H4 (cell line): ENCODE measurements at regions not wholly inside any gene's neighbourhood (a gene's known extent, or its start where the extent isn't known, plus 50 kb on each side); places are given as distances from the start of the nearest gene placed in this dataset.

Experiments
- DNase-seq: peaks from one replicate; pipeline ENCODE4 v3.0.0-alpha.2; 2015; ENCODE audit warnings: low spot score

GRCh38 chr14:94995551-94995950 lies 161.8 kb downstream of the DICER1 start:
- DNase-seq, result no peak

DNA sequence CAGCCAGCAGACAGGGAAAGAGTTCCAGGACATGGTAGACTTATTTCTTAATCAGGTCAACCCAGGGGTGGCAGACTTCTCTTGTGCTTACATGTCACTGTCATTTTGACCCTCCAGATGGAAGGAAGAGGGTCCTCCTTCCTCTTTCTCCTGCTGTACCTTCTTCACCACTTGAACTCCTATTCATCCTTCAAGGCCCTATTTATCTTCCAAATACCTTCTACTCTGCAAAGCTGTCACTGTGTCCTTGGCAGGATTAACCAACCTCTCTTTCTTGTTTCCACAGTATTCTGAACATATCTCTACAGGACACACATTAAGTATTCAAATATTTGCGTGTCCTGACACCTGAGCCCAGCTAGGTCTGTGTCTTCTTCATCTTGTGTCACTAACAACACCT lies 163.1 kb downstream of the DICER1 start:
- DNase-seq, result no peak

- DNase-seq, result peak; percentile 20
Observed at GRCh38 chr14:94992046-94992445, 165.3 kb downstream of the DICER1 start.

- no peak for DNase-seq
Observed at GRCh38 chr14:94989946-94990345, 167.4 kb downstream of the DICER1 start.

GRCh38 chr14:94989417-94989816 lies 167.9 kb downstream of the DICER1 start:
- no peak for DNase-seq

DNA sequence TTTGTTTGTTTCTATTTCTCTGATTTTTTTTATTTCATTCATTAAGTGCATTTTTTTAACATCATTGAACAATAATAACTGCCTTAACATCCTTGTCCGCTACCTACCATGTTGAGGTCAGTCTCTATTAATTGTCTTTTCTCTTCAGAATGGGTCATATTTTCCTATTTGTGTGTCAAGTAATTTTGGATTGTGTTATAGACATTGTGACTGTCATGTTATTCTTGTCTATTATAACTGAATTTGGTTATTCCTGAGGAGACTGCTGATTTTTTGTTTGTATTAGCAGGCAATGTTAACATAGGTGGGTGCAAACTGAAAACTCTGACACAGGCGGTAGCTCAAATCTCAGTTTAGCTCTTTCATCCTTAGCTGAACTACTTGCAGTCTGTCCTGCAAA lies 169.9 kb downstream of the DICER1 start:
- DNase-seq, result no peak

DNA sequence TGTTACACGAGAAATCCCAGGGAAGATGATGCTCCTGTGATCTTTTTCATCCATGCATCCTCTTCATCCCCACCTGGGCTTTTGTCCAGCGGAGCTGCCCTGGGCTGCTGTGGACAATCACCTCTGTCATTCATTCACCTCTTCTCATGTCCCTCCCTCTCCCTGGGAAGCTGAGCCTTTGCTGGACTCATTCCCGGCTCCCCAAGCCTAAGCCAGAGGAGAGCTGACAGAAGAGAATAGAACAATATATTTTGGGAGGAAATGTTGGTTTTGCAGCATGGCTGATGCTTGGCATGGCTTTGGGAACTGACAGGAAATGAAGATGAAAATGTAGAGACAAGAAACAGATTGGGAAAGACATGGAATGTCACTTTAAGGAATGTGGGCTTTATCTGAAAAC lies 177.4 kb downstream of the DICER1 start:
- no peak for DNase-seq

DNA sequence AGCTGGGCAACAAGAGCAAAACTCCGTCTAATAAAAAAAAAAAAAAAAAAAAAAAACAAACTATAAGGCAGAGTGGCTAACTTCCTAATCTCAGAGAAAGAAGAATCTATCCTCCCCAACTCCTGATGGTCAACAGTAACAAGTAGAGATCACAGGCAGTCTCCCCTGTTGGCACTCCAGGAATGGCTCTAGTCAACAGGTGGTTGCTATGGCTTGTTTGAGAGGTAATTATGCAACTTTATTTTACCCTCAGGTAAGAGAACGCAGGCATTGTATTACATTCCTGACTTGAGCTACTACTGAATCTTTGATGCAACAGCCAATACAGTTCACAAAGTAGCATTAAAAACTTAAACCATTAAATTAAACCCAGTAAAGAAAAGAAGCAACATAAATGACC lies 180.3 kb downstream of the DICER1 start:
- DNase-seq, result no peak

- DNase-seq, result no peak
Observed at GRCh38 chr14:94975366-94975765, 182.0 kb downstream of the DICER1 start.

GRCh38 chr14:94974893-94975292 lies 182.4 kb downstream of the DICER1 start:
- DNase-seq, result no peak

DNA sequence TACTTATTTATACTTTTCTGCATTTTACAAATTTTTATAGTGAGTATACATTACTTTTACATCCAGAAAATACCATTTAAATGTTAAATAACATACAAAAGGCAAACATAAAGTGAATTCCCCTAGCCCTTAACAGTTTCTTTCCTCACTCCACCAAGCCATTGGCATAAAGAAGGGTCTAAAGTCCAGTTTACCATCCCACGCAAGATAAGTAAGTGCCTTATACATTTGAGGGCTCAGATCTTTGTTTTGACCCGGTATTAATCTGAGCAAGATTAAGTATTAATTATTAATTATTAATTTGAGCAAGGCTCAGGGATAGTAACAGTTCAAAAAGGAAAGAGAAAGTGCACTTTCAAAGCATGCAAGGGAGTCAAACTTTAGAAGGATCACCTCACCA lies 182.9 kb downstream of the DICER1 start:
- no peak for DNase-seq

- no peak for DNase-seq
Observed at GRCh38 chr14:94971750-94972149, 185.6 kb downstream of the DICER1 start.

DNA sequence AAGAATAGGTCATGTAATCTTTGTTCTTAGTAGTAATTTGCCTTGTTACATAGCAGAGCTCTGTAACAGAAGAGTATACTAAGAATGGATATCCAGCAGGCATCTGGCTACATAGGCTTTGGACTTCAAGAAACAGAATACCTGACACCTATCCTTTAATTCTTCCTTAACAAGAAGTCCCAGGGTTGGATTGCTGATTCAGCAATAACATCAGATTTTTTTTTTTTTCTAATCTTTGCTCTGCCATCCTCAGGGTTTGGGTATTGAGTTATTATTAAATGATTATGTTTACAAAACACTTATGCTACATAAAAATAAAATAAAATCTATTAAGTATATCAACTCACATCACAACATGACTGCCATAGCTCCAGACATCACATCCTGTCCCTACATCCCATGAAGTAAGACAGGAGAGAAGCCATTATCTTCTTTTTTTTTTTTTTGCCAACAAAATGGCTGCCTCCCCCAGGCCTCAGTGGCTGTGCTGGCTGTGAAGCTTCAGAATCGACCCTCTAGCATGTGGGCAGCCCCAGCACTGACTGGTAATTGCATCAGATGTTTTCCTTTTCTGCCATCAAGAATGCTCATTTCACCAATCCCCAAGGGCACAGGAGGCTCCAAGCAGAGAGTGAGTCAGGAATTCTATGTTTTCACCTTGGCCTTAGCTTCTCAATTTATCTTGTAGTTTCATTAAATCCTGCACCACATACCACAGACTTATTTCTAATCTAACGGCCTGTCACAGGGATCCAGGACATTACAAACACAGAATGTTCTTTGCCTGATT lies 186.2 kb downstream of the DICER1 start:
- peak; percentile 14 for DNase-seq

GRCh38 chr14:94969766-94970165 lies 187.6 kb downstream of the DICER1 start:
- no peak for DNase-seq

GRCh38 chr14:94966868-94967267 lies 190.5 kb downstream of the DICER1 start:
- no peak for DNase-seq

GRCh38 chr14:94966344-94966743 lies 191.0 kb downstream of the DICER1 start:
- DNase-seq, result no peak

DNA sequence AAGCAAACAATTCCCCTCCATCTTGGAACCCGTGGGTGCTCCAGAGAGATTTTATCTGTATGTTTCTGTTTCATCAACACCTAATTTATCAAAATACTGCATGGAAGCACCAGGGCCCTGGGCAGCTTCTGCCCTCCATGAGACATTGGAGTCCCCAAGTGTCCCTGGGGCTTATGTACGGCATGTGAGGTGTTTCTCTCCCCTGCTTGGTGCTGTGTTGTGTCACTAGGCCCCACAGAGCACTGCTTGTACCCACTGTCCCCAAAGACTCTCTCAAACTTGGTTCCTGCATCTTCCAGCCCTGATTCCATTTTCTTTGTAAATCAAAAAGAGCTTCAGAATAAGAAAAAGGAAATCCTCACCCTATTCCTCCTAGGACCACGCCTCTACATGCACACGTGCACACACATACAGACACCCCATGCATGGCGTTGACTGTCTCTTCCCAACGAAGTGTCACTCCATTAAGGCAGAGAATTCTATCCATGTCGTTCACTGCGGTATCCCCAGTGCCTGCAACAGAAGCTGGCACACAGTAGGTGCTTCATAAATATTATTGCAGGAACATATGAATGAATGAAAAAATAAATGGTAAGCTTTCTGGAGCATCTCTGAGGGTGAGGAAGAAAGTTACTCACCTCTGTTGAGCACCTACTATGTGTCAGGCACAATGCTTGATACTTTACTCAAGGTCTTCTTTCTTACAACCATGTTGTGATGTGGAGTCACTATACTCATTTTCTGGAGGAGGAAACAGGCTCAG lies 191.6 kb downstream of the DICER1 start:
- no peak for DNase-seq

- DNase-seq, result no peak
Observed at GRCh38 chr14:94964931-94965330, 192.4 kb downstream of the DICER1 start.

DNA sequence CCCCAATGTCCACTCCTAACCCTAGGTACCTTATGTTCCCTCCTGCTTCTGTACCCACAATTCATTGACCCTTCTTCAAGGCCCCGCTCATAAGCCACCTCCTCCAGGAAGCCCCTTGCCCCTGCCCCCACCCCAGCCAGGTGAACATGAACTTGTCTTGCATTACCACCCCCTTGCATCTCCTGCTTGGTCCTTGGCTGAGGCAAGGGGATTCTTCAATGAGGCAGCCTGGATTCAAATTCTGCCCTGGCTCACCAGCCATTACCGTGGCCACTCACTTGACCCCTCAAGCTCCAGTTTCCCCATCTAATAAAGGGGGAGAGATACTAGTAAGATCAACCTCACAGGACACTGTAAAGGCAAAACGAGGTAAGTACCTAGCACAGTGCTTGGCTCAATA lies 193.1 kb downstream of the DICER1 start:
- no peak for DNase-seq

DNA sequence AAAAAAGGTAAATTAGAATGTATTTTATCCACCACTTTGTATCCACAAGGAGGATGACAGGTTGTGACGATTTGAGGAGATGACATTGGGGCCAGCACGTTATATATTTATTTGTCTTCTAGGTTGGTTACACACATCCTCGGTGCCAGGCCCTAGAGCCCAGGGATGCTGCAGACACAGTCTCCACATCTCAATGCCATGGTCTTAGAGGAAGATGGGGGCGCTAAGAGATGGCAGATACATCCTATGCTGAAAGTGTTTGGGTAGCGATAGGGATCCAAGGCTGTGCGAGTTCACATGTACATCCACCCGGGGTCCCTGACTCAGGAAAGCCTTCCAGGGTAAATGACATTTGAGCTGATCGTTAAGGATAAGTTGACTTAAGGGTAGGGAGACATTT lies 193.1 kb upstream of the GSC start:
- DNase-seq, result no peak

DNA sequence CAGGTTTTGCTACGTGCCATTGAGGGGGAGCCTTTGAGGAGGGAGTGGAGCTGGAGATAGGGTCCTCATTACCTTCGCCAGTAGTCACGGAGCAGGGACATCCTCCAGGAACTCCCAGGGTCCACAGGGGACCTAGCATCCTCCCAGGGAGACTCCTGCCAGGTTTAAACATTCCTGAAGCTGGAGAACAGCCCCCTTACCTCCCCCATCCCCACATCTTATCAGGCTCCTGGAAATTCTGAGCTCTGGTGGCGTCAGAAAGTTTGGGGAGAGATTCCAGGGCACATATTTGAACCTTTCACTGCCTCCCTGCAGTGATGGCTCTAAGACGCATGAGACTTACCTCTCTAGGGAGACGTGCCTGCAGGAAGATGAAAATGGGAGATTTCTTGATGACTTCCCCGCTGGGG lies 192.3 kb upstream of the GSC start:
- no peak for DNase-seq

- no peak for DNase-seq
Observed at GRCh38 chr14:94961386-94962165, 191.7 kb upstream of the GSC start.
